ENCODE measurements at regions not wholly inside any gene's neighbourhood (a gene's known extent, or its start where the extent isn't known, plus 50 kb on each side); places are given as distances from the start of the nearest gene placed in this dataset.

DNA sequence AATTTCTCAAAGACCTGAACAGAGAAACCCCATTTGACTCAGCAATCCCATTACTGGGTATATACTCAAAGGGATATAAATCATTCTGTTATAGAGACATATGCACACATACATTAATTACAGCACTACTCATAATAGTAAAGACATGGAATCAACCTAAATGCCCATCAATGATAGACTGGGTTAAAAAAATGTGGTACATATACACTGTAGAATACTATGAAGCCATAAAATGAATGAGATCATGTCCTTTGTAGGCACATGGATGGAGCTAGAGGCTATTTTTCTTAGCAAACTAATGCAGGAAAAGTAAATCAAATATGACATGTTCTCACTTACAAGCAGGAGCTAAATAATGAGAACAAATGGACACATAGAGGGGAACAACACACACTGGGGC lies 303.8 kb downstream of the BTG1 start:
- no peak for DNase-seq

GRCh38 chr12:91836696-91837095 lies 308.9 kb downstream of the BTG1 start:
- DNase-seq = no peak

DNA sequence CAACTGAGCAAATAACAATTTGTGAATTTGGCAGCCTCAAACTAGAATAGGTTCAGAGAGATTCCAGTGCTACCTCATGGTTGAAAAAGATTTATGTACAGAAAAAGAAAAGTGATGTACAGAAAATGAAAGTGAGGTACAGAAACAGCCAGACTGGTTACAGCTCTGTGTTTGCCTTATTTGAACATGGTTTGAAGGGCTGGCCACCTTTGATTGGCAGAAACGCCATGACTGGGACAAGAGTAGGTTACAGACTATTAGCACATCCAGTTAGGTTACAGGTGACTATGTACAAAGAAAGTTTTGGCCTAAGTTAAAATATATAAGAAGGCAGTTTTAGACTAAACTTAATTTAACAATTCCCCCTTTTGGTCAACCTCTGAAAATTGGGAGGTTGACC lies 309.4 kb downstream of the BTG1 start:
- no peak for DNase-seq

DNA sequence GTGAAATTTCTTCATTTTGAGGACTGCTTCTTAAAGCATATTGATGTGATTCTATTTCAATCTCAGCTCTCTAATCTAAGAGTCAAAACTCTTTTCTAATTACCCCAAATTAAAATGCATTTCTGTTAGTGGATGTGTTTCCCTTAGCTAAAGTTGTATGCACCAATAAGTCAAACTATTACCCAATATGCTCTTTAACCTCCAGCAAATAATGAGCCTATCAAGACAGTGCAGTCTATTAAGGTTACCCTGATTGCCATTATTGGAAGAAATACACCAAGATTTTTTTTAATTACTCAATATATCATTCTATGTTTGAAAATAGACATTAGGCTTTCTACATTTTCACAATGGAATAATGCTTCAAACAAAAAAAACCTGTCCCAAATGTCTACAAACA lies 310.0 kb downstream of the BTG1 start:
- DNase-seq = no peak

DNA sequence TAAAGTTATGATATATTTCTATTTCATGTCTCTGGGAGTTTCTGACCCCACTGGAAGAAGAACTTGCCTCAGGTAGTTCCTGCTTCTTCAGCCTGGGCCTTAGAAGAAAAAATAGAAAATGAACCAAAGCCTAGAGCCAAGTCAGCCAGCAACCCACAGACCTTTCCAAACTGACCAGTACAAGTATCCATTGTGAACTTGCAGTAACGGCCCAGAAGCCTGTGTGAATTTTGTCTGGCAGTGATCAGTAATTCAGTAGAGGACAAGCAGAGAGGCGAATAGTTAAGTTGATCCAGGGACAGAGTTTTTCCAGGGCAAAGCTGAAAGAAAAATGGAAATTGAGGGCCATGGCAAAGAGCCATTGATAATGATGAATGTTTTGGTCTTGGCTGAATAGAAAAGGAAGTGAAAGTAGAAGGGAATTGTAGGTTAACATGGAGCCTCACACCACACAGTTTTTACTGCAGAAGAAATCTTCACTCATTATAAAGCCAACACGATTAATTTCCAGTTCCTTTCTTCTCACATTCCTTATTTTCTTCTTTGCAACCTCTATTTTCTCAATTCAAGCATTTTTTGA lies 311.8 kb downstream of the BTG1 start:
- DNase-seq = no peak

DNA sequence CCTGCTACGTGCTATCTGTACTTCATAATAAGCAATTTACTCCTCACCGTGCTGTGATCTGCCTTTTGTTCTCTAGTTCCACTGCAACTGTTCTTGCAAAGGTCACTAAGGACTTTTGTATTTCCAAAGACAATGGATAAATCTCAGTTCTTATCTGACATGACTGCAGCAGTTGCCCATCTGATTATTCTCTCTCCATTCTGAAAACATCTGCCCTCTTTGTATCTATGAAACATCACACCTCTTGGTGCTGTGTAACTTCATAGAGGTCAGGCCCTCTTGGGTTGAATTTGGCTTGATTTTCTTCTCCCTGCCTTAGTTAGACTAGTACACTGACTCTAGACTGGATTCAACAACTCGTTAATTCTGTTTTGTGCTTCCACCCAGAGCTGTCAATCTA lies 319.6 kb downstream of the BTG1 start:
- DNase-seq = no peak

- no peak for DNase-seq
Observed at GRCh38 chr12:91824991-91825390, 320.7 kb downstream of the BTG1 start.

GRCh38 chr12:91819132-91819447 lies 326.6 kb downstream of the BTG1 start:
- no peak for DNase-seq

DNA sequence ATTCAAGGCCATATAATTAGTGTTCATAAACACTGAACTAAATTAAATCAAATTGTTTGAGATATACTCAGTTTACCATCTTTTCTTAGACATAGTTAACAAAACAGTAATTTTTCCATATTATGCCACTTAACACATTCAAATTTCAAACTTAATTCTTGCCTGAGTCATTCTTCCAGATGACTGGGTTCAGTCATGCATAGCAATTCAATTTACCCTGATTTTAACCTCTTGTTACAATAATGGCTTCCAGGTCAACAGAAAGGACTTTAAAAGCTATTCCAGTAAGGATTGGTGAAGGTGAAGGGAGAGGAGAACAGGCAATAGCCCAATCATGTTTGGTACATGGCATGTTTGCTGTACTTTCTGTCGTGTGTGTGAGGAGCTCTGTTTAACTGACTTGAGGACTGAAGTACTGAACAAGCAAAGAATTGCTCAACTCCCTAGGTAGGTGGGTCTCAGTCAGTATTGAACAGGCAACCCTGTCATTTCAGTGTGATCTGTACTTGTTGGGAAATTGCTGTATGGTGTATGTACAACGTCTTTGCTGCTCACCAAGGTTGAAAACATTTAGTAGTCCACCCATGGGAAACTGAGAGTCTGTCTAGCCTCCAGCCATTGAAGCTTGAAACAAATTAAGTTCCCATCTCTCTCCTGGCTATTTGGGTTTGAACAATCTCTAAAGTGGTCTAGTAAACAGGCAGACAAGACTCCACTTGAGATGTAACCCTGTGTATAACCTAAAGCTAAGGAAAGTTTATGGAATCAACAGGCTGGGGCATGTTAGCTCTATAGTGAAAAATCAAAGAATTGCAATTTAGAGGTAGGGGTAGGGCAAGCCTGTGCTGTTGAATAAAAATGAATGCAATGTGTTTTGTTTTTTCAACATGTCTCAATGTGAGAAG lies 327.2 kb downstream of the BTG1 start:
- no peak for DNase-seq

GRCh38 chr12:91817517-91817916 lies 328.1 kb downstream of the BTG1 start:
- DNase-seq = no peak

GRCh38 chr12:91813701-91814100 lies 331.9 kb downstream of the BTG1 start:
- DNase-seq = no peak

GRCh38 chr12:91811481-91812287 lies 334.0 kb downstream of the BTG1 start:
- peak; percentile 86 for DNase-seq

- DNase-seq = no peak
Observed at GRCh38 chr12:91810531-91811451, 334.9 kb downstream of the BTG1 start.

DNA sequence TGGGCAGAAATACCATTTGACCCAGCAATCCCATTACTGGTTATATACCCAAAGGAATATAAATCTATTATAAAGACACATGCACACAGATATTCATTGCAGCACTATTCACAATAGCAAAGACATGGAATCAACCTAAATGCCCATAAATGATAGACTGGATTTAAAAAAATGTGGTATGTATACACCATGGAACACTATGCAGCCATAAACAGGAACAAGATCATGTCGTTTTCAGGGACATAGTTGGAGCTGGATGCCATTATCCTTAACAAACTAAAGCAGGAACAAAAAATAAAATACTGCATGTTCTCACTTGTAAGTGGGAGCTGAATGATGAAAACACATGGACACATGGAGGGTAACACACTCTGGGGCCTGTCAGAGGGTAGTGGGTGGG lies 335.6 kb downstream of the BTG1 start:
- DNase-seq = no peak

GRCh38 chr12:91805031-91805430 lies 340.6 kb downstream of the BTG1 start:
- no peak for DNase-seq

DNA sequence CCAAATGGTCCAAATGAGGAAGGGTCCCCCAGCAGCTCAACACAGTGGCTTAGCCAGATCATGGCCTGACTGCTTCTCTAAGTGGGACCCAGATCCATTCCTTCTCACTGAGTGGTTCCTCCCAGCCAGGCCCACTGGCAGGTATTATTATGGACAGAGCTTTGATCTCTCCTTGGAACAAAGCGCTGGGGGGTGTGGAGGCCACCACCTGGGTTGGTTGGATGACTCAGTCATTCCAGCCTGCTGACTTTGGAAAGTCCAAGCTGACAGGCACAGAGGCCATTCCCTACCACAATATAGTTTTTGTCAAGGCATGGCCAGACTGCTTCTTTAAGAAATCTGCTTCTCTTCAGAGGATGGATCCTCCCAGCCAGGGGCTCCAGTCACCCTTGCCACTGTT lies 341.1 kb downstream of the BTG1 start:
- no peak for DNase-seq

- no peak for DNase-seq
Observed at GRCh38 chr12:91801048-91801447, 344.6 kb downstream of the BTG1 start.

DNA sequence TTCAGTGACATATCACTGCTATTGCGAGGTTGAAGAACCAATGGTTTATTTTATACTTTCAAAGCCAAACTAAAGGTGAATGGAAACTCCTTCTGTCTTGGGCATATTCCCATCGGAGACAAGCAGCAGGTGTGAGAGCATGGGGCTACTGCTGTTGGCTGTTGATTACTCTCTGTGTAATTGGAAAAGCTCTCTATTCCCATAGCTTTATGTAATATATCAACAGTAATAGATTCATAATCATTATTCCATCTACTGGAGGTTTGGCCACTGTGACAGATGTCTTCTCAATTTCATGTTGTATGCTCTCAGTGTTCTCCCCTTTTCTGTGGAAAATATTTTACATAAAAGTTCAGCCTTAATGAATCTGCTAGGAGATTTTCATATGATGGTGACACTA lies 352.0 kb downstream of the BTG1 start:
- no peak for DNase-seq

DNA sequence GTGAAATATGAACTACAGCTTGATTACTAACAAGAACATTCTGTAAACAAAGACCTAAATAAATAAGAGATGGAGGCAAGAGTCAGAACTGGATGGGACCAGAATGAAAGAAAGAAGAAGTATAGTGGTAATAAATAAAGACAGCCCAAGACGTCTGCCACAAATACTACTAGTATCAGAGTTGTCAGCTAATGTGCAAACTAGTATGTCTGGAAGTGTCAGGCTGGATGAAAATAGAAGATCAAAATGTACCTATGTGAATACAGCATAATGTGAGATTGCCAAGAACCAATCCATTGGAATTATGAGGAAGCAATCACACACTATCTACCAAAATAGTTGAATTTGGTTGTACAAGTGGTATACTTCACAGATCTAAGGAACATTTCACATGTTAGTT lies 353.0 kb downstream of the BTG1 start:
- DNase-seq = no peak

DNA sequence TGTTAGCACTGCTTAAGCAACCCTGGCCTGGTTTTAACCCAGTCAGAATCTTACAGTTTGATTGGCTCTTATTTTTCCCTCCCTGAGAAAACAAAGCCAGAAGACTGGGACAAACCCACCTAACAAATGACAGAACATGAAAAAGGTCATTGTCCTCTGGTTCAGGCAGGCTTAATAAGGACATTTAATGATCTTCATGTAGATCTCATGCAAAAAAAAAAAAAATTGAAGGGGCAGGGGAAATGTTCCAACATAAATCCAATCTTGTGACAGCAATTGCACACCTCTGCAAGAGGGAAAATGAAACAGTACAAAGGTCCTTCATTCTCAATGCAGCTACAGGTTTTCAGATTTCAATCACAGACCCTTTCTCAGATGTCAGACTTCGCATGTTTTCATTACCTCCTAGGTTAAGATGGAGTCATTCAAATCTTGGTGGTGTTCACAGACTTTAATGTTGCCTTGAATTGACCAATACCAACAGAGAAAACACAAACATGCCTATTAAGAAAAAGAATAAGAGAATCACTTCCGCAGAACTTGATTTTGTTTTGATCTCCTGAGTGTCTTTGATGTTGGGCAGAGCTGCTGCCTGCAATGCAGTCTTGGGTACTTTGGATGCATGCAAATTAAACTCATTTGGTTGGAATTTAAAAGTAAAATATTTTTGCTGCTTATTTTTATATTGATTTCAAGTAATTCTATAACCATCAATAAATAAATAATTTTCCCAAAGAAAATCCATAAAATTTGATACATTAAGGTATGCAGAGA lies 359.0 kb downstream of the BTG1 start:
- DNase-seq = no peak

- DNase-seq = no peak
Observed at GRCh38 chr12:91785655-91786498, 359.8 kb downstream of the BTG1 start.

All from stimulated activated CD8-positive, alpha-beta memory T cell treated with anti-CD3 and anti-CD28 coated beads, Interleukin-4, amount 100 ng/mL, for 48 hours (primary cell).